SK-N-SH (cell line): ENCODE measurements at regions not wholly inside any gene's neighbourhood (a gene's known extent, or its start where the extent isn't known, plus 50 kb on each side); places are given as distances from the start of the nearest gene placed in this dataset.

Experiments
- CTCF ChIA-PET: fragments of 300-600, 350-600 bp; formaldehyde crosslinking; extraction: SDS; loops from one replicate; lab custom pipeline; 2021; lab: Yijun Ruan, JAX
- POLR2A ChIA-PET: fragments of 350-600 bp; sonication (Branson Sonifier 250); formaldehyde crosslinking; extraction: SDS; loops from one replicate; lab custom pipeline; 2020; ENCODE audit warnings: antibody characterized with exemption, inconsistent platforms; lab: Yijun Ruan, JAX
- DNase-seq: peaks from one replicate; pipeline ENCODE4 v3.0.0; 2012
- H2AFZ ChIP-seq: fragments of 200-600 bp; sonication (generic); 2 replicates; pipeline ENCODE4 v1.8.1; 2016; ENCODE audit warnings: antibody characterized with exemption, mild to moderate bottlenecking, low read depth
- H3F3A ChIP-seq: fragments of 200-600 bp; sonication (generic); replicated peaks from 2 replicates; pipeline ENCODE3; 2016; ENCODE audit warnings: antibody characterized with exemption, mild to moderate bottlenecking; ENCODE audit not compliant: insufficient read depth
- H3K27ac ChIP-seq, 2 experiments: fragments of 200-500 bp in 1 of 2; fragments of 200-600 bp in 1 of 2; sonication (Bioruptor generic) in 1 of 2; sonication (generic), shearing (Covaris generic) in 1 of 2; 2 replicates each; pipeline versions ENCODE4 v1.5.1 to v1.6.1; 2014 to 2016; ENCODE audit warnings: low read depth in 2 of 2, inconsistent platforms in 1 of 2, low read length in 1 of 2, mild to moderate bottlenecking in 1 of 2, mixed read lengths in 1 of 2
- H3K27me3 ChIP-seq: fragments of 200-600 bp; sonication (generic), shearing (Covaris generic); 2 replicates; pipeline ENCODE4 v1.6.1; 2016; ENCODE audit warnings: mixed run types; ENCODE audit not compliant: insufficient read depth
- H3K36me3 ChIP-seq, 2 experiments: fragments of 200-500 bp in 1 of 2; fragments of 200-600 bp in 1 of 2; sonication (Bioruptor generic) in 1 of 2; sonication (generic) in 1 of 2; replicated peaks in 1 of 2; 2 replicates each; pipeline versions ENCODE3 to v1.5.1; 2014 to 2016; ENCODE audit warnings: low read length in 1 of 2, mild to moderate bottlenecking in 1 of 2; ENCODE audit not compliant: insufficient read depth in 2 of 2, control insufficient read depth in 1 of 2
- H3K4me1 ChIP-seq, 2 experiments: fragments of 200-500 bp in 1 of 2; fragments of 200-600 bp in 1 of 2; sonication (Bioruptor generic) in 1 of 2; sonication (generic), shearing (Covaris generic) in 1 of 2; 2 replicates each; pipeline versions ENCODE4 v1.5.1 to v1.6.1; 2014 to 2016; ENCODE audit warnings: low read depth in 1 of 2, low read length in 1 of 2, mixed run types in 1 of 2; ENCODE audit not compliant: insufficient read depth in 2 of 2, control insufficient read depth in 1 of 2
- H3K4me2 ChIP-seq: fragments of 200-600 bp; sonication (generic), shearing (Covaris generic); 2 replicates; pipeline ENCODE4 v1.6.1; 2017; ENCODE audit warnings: mixed run types
- H3K4me3 ChIP-seq, 2 experiments: fragments of 200-500 bp in 1 of 2; fragments of 200-600 bp in 1 of 2; sonication (Bioruptor generic) in 1 of 2; sonication (generic), shearing (Covaris generic) in 1 of 2; 2 replicates each; pipeline versions ENCODE4 v1.5.1 to v1.8.1; 2014 to 2016; ENCODE audit warnings: low read depth in 2 of 2, inconsistent platforms in 1 of 2, low read length in 1 of 2, mild to moderate bottlenecking in 1 of 2, mixed read lengths in 1 of 2, moderate library complexity in 1 of 2
- H3K79me2 ChIP-seq: fragments of 200-600 bp; sonication (generic); 2 replicates; pipeline ENCODE4 v1.8.1; 2017; ENCODE audit warnings: mild to moderate bottlenecking; ENCODE audit not compliant: insufficient read depth
- H3K9ac ChIP-seq: fragments of 200-600 bp; sonication (generic); 2 replicates; pipeline ENCODE4 v1.6.1; 2017; ENCODE audit warnings: mixed run types
- H3K9me2 ChIP-seq: fragments of 200-600 bp; sonication (generic); 2 replicates; pipeline ENCODE4 v1.6.1; 2017; ENCODE audit warnings: mixed run types
- H3K9me3 ChIP-seq: fragments of 200-600 bp; sonication (generic); 2 replicates; pipeline ENCODE4 v1.6.1; 2017; ENCODE audit warnings: mixed run types, mild to moderate bottlenecking, moderate library complexity
- H4K20me1 ChIP-seq: fragments of 200-600 bp; sonication (generic); 2 replicates; pipeline ENCODE4 v1.6.1; 2017; ENCODE audit warnings: mild to moderate bottlenecking, mixed run types; ENCODE audit not compliant: insufficient read depth
- ELF1 ChIP-seq: IDR thresholded peaks from 2 replicates; pipeline ENCODE4 v1.4.0; 2012
- FOSL2 ChIP-seq: IDR thresholded peaks from 2 replicates; pipeline ENCODE4 v1.4.0; 2012; ENCODE audit warnings: low read depth, mild to moderate bottlenecking, moderate library complexity, borderline replicate concordance
- GABPA ChIP-seq: IDR thresholded peaks from 2 replicates; pipeline ENCODE4 v1.4.0; 2012; ENCODE audit warnings: low read depth, mild to moderate bottlenecking
- GATA2 ChIP-seq: sonication (generic); formaldehyde crosslinking; IDR thresholded peaks from 2 replicates; pipeline ENCODE4 v1.5.0; 2020; ENCODE audit warnings: mild to moderate bottlenecking, missing genetic modification reagents
- MXI1 ChIP-seq: IDR thresholded peaks from 2 replicates; pipeline ENCODE4 v1.6.1; 2012; ENCODE audit warnings: mild to moderate bottlenecking, low read depth, low read length, improper control_type of control experiment
- NFIC ChIP-seq: IDR thresholded peaks from 2 replicates; pipeline ENCODE4 v1.4.0; 2012; ENCODE audit warnings: borderline replicate concordance
- POLR2AphosphoS5 ChIP-seq: IDR thresholded peaks from 2 replicates; pipeline ENCODE4 v1.6.1; 2012; ENCODE audit warnings: low read depth, low read length
- RFX5 ChIP-seq: IDR thresholded peaks from 2 replicates; pipeline ENCODE4 v1.6.1; 2012; ENCODE audit warnings: mild to moderate bottlenecking, improper control_type of control experiment, low read length
- RXRA ChIP-seq: IDR thresholded peaks from 2 replicates; pipeline ENCODE4 v1.4.0; 2012; ENCODE audit warnings: low read depth, mild to moderate bottlenecking, borderline replicate concordance
- TAF1 ChIP-seq: IDR thresholded peaks from 2 replicates; pipeline ENCODE4 v1.6.1; 2012; ENCODE audit warnings: low read depth, mild to moderate bottlenecking, low read length, moderate library complexity, borderline replicate concordance
- TCF12 ChIP-seq: IDR thresholded peaks from 2 replicates; pipeline ENCODE4 v1.4.0; 2012
- TEAD4 ChIP-seq: IDR thresholded peaks from 2 replicates; pipeline ENCODE4 v1.4.0; 2012; ENCODE audit warnings: mild to moderate bottlenecking, borderline replicate concordance; ENCODE audit not compliant: insufficient read depth
- WGBS: methylation state at CpG from one replicate; pipeline ENCODE4 v1.1.6; 2017; ENCODE audit warnings: low lambda C conversion rate; 5-methylcytosine and 5-hydroxymethylcytosine counted together
- TF ChIP-seq, protein P1 (sequence below): fragments of 150-350 bp; IDR thresholded peaks from 2 replicates; pipeline ENCODE4 v1.6.1; 2016; ENCODE audit warnings: mild to moderate bottlenecking, low read depth, low read length
- TF ChIP-seq, protein P2 (sequence below): IDR thresholded peaks from 2 replicates; pipeline ENCODE4 v1.4.0; 2012; ENCODE audit warnings: low read depth
- TF ChIP-seq, protein P3 (sequence below): fragments of 150-350 bp; IDR thresholded peaks from 2 replicates; pipeline ENCODE4 v1.6.1; 2017; ENCODE audit warnings: antibody characterized with exemption, low read length, low read depth, borderline replicate concordance
- TF ChIP-seq, protein P4 (sequence below): fragments of 200-600 bp; sonication (generic); IDR thresholded peaks from 2 replicates; pipeline ENCODE4 v1.6.1; 2017; ENCODE audit warnings: antibody characterized with exemption, mild to moderate bottlenecking, moderate library complexity
- TF ChIP-seq, protein P5 (sequence below): IDR thresholded peaks from 2 replicates; pipeline ENCODE4 v1.4.0; 2012; ENCODE audit warnings: low read depth, borderline replicate concordance

DNA sequence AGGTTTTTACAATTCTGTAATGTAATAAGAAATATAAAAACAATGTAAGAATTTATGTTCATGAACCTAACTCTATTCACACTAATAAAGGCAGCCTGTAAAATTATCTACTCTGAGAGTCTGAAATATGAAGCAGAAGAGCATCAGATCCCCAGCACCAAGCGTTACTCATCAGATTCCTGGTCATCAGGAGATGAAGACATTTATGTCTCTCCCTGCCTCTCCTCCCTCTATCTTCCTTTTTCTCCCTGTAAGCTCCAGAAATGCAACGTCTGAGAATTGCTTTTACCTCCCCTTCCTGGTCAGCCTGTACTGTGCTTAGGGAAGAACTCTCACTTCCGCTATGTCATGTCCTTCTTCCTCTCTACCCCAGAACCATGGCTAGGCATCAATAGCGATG, 114.4 kb upstream of the SLIT3 start (continued):
- TF ChIP-seq, protein P1, sequence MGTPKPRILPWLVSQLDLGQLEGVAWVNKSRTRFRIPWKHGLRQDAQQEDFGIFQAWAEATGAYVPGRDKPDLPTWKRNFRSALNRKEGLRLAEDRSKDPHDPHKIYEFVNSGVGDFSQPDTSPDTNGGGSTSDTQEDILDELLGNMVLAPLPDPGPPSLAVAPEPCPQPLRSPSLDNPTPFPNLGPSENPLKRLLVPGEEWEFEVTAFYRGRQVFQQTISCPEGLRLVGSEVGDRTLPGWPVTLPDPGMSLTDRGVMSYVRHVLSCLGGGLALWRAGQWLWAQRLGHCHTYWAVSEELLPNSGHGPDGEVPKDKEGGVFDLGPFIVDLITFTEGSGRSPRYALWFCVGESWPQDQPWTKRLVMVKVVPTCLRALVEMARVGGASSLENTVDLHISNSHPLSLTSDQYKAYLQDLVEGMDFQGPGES, result no peak
- TF ChIP-seq GABPA (no peak), ELF1 (no peak), FOSL2 (no peak), MXI1 (no peak)
- TF ChIP-seq, protein P2, sequence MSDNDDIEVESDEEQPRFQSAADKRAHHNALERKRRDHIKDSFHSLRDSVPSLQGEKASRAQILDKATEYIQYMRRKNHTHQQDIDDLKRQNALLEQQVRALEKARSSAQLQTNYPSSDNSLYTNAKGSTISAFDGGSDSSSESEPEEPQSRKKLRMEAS, result no peak
- TF ChIP-seq, all 33 proteins: peak for 0

DNA sequence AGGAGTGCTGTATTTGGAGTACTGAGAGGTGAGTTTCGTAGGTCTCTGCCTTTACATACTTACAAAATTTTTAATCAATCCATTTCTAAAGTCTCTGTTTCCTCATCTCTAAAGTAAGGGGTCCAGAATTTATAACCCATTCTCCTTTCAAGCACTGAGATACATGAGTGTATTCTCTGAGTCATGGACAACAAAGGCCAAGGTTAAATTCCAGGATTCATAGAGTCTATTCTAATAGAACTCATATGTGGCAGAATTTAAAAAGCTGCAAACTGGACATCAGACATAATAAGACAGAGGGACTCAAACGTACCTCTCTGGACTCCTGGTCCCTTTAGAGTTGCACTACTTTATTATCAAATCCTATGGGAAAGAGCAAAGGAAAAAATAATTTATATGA, 112.5 kb upstream of the SLIT3 start:
- no peaks in the 10 kb centered on the region for H3F3A ChIP-seq
- H3K4me3 ChIP-seq, result no peak overlapping the region
- CTCF ChIA-PET, result interaction anchor here (1.4 kb wide), 1 partner anchor 11 kb away, joined by 5 read pairs; no protein-coding TSS in a partner anchor
- no peak overlapping the region for H3K9ac ChIP-seq
- no peaks in the 10 kb centered on the region for H3K27me3 ChIP-seq
- H3K36me3 ChIP-seq, result no peaks in the 10 kb centered on the region
- POLR2A ChIA-PET, result no interaction called here
- H4K20me1 ChIP-seq, result no peaks in the 10 kb centered on the region
- H3K4me2 ChIP-seq, result no peak overlapping the region
- H3K27ac ChIP-seq, result no peak overlapping the region
- TF ChIP-seq FOSL2 (peak; percentile 9; the same call in 1 of the 2 replicates), TCF12 (0 out of 2 replicates have a peak, but pooled peaks have one; percentile 5), RFX5 (no peak)
- TF ChIP-seq, all 33 proteins: peak for 2
- Histone ChIP-seq H3K79me2 (no peaks in the 10 kb centered on the region), H3K9me3 (no peaks in the 10 kb centered on the region), H3K9me2 (no peaks in the 10 kb centered on the region), H2AFZ (no peak overlapping the region), H3K4me1 (peaks cover 0 to 25% of the 10 kb centered on the region in 2 experiments; a peak in 2 of 4 replicates)
- 54% methylated on average over 2 of the region's 2 CpGs for WGBS
- no peak for DNase-seq

DNA sequence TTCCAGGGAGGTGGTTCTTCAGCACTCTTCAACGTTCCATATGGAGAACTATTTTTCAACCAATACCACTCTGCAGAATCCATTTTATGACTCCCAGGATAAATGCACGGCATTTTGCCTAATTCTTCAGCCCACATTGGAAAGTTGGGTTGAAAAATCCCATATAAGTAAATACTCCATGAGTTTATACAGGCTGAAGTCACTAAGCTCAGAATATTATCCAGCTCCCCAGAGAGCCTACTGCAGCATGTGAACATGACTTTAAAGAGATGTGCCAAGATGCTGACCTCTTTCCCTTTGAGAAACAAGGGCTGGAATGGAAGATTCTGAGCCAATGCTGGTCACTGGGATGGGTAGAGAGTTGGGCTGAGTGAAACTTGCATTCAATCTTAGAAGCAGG, 111.9 kb upstream of the SLIT3 start:
- 84% methylated on average over 2 of the region's 2 CpGs for WGBS
- CTCF ChIA-PET, result interaction anchor here (1.4 kb wide), 1 partner anchor 11 kb away, joined by 5 read pairs; no protein-coding TSS in a partner anchor
- no peaks in the 10 kb centered on the region for H3K27me3 ChIP-seq

More for the DNA sequence above, 111.9 kb upstream of the SLIT3 start:
- Histone ChIP-seq H3F3A (no peaks in the 10 kb centered on the region), H3K9me2 (no peaks in the 10 kb centered on the region), H3K27ac (peak overlapping the region in 1 of 2 experiments; percentile 95; a peak in 1 of 4 replicates), H3K4me3 (no peak overlapping the region), H3K9ac (no peak overlapping the region), H3K4me2 (no peak overlapping the region), H3K79me2 (no peaks in the 10 kb centered on the region), H2AFZ (no peak overlapping the region), H4K20me1 (no peaks in the 10 kb centered on the region), H3K9me3 (no peaks in the 10 kb centered on the region), H3K36me3 (no peaks in the 10 kb centered on the region), H3K4me1 (peaks cover 0 to 25% of the 10 kb centered on the region in 2 experiments; a peak in 2 of 4 replicates)
- DNase-seq, result no peak
- POLR2A ChIA-PET, result no interaction called here
- no peak for TF ChIP-seq POLR2AphosphoS5
- TF ChIP-seq GABPA, result no peak
- TF ChIP-seq, protein P3, sequence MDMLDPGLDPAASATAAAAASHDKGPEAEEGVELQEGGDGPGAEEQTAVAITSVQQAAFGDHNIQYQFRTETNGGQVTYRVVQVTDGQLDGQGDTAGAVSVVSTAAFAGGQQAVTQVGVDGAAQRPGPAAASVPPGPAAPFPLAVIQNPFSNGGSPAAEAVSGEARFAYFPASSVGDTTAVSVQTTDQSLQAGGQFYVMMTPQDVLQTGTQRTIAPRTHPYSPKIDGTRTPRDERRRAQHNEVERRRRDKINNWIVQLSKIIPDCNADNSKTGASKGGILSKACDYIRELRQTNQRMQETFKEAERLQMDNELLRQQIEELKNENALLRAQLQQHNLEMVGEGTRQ, result no peak
- TF ChIP-seq GATA2 (CRISPR knock-in tag), result no peak
- no peak for TF ChIP-seq RXRA
- no peak for TF ChIP-seq NFIC
- TF ChIP-seq ELF1, result no peak
- TF ChIP-seq TEAD4, result no peak
- TF ChIP-seq, protein P4, sequence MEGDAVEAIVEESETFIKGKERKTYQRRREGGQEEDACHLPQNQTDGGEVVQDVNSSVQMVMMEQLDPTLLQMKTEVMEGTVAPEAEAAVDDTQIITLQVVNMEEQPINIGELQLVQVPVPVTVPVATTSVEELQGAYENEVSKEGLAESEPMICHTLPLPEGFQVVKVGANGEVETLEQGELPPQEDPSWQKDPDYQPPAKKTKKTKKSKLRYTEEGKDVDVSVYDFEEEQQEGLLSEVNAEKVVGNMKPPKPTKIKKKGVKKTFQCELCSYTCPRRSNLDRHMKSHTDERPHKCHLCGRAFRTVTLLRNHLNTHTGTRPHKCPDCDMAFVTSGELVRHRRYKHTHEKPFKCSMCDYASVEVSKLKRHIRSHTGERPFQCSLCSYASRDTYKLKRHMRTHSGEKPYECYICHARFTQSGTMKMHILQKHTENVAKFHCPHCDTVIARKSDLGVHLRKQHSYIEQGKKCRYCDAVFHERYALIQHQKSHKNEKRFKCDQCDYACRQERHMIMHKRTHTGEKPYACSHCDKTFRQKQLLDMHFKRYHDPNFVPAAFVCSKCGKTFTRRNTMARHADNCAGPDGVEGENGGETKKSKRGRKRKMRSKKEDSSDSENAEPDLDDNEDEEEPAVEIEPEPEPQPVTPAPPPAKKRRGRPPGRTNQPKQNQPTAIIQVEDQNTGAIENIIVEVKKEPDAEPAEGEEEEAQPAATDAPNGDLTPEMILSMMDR, result no peak
- TF ChIP-seq, protein P5, sequence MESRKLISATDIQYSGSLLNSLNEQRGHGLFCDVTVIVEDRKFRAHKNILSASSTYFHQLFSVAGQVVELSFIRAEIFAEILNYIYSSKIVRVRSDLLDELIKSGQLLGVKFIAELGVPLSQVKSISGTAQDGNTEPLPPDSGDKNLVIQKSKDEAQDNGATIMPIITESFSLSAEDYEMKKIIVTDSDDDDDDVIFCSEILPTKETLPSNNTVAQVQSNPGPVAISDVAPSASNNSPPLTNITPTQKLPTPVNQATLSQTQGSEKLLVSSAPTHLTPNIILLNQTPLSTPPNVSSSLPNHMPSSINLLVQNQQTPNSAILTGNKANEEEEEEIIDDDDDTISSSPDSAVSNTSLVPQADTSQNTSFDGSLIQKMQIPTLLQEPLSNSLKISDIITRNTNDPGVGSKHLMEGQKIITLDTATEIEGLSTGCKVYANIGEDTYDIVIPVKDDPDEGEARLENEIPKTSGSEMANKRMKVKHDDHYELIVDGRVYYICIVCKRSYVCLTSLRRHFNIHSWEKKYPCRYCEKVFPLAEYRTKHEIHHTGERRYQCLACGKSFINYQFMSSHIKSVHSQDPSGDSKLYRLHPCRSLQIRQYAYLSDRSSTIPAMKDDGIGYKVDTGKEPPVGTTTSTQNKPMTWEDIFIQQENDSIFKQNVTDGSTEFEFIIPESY, result no peak
- no peak for TF ChIP-seq TCF12
- TF ChIP-seq TAF1, result no peak
